GM21360 (cell line): ENCODE measurements at regions not wholly inside any gene's neighbourhood (a gene's known extent, or its start where the extent isn't known, plus 50 kb on each side); places are given as distances from the start of the nearest gene placed in this dataset.
"Not testable (repeated sequence)": the region's sequence is repeated elsewhere in the genome, so short reads cannot be mapped to it uniquely, and the experiment has no call there.

Experiments used
- ATAC-seq: cut with Tn5 transposase; IDR thresholded peaks from one replicate; pipeline ENCODE4 v1.9.1; 2021; ENCODE audit warnings: mild to moderate bottlenecking, moderate library complexity; ENCODE audit not compliant: unreplicated experiment

DNA sequence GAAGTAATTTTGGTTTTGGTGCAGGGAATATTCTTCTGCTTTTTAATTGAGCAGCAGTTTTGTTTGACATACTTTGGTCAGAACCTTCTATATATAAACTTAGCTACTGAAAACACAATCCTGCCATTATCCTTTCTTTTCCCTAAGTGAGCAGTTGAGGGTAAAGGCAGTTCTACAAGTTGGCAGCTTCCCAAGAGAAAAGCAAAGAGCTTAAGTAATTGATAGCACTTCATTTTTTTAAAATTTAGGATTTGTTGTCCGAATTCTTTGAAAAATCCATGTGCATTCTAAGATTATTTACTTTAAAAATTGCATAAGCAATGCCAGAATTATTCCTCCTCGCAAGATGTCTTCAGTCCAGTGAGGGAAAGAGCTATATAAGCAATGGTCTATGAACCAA, 1394.1 kb downstream of the FAM181B start:
- no peak for ATAC-seq

DNA sequence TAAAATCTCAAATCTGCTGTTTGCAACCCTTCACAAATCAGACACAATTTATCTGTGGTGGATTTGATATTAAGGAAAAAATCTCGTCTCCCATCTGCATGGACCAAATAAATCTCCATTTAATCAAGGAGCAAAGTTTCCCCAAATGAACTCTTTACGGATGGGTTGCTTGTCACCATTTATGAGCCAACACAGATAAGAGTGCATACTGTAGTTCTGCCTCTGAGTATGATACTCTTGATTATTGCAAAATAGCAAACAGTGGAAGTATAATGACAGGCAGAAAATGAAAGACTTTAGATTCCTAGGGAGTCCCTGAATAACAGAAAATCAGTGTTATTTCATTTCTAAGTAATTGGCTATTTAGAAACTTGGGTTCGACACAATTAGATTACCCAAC, 1395.9 kb downstream of the FAM181B start:
- no peak for ATAC-seq

DNA sequence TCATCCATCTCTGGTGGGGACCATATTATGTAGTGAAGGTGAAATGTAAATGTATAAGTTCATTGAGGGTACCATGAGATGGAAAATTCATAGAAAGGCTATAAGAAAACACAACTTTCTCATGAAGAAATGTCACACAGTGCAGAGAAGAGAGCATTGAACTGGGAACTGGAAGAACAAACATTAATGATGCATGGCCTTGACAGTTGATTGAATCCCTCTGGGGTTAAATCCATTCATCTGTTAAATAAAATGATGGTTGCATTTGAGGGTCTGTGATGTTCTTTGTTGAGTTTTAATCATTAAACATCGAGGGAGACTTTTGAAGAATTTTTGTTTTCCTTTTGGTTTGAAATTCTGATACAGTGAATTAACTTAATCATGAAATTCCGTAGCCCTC, 1401.4 kb downstream of the FAM181B start:
- no peak for ATAC-seq

DNA sequence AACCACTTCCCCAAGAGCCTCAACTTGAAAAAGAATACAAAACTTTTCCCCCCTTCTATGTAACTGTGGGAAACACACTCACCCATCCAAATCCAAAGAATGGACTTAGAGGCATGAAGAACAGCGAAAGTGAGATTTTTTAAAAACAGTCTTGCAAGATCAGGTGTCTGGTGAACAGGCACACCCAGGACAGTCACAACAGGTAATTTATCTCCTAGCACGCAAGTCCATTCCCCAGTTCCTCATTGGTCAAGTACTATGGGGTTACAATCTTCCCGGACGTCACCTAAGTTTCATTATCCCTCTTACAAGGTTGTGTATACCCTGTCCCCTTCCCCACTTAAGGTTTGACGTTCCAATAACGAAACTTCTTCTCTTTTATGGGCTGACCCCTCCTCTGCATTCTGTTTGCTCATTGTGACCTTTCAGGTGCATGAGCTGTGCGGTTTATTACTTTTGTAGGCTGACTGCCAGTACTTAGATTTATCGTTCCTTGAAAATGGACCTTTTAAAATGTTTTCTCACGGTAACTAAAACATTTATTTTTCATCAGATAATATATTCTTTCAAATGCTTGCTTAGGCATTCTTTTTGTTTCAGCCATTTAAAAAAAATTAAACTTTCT, 1401.9 kb downstream of the FAM181B start:
- ATAC-seq = no peak

DNA sequence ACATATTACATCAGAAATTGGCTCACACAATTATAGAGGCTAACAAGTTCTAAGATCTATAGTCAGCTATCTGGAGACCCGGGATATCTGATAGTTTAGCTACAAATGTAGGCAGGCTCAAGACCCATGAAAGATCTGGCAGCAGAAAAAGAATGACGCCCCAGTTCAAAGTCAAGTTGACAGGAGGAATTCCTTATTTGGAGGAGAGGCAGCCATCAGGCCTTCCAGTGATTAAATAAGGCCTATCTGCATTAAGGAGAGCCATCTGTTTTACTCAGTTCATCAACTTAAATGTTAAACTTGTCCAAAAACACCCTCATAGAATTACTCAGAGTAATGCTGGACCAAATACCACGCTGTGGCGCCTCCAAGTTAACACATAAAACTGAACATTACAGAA, 1402.6 kb downstream of the FAM181B start:
- no peak for ATAC-seq

DNA sequence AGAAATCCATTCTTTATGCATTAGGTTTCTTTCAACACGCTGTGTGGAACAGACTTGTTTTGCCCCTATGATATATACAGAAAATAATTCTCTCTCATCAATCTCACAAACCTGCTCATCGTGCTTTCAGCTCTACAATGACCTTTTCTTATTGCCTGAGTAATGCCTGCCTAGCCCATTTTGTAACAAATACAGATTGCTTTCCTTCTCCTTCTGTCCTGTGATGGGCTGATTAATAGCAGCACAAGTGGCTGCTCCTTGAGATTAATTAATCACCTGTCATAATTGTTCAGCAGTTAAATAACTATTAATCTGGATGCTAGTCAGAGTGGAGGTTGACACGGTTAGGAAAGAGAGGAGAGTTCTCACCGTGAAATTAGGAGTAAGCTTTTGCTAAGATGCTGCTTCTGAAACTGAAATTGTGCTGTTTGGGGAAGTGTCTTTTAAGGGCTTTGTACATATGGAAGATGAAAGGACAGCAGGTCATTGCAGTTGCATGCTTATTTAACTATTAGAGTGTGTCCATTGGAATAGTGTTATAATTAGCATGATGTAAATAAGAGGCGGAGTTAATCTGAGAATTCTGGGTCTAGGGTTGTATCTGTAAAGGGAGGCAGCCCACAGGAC, 1430.5 kb downstream of the FAM181B start:
- ATAC-seq = no peak

DNA sequence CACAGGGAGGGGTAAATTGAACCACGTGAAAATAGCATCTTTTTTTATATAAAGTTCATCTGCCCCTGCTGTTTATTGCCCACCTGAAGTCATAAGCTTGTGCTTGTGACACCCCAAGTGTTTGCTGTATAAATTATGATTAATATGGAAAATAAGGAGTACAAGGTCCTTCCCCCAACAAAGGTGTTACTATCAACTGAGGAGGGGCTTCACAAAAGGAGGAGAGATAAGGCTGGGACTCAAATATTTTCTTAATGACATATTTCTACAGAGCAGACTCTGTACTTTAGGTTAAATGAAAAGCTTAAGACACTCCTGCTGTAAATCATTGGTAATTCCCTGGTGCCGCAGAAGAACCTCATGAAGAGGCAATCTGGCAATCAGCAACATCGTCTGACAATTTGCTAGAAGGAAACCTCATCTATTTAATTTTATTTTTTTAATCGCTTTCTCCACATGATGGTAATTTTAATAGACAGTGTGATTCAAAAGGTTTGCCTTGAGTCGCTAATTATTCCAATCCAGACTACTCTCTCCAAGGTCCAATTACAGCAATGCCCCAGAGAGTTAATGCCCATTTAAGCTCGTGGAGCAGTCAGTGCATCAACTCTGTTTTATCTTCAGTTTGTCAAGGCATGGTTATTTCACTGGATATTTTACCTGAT, 1432.4 kb downstream of the FAM181B start:
- ATAC-seq = no peak

DNA sequence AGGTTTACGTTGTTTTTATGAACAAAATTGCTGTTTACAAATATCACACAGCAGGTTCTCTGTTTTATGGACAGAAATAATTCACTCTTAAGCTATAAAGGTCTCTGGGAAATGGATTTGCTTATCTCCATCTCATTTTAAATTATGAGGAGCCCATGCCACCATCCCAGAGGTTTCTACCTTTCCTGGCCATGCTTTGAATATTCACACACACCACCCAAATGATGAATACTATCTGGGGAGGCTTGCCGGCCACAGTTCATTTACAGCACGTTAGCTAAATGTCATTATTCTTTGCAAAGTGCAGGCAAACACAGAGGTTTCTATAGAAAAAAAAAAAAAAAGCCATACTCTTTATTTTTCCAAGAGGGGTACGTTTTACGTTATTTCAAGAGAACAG, 1446.7 kb downstream of the FAM181B start:
- ATAC-seq = no peak

DNA sequence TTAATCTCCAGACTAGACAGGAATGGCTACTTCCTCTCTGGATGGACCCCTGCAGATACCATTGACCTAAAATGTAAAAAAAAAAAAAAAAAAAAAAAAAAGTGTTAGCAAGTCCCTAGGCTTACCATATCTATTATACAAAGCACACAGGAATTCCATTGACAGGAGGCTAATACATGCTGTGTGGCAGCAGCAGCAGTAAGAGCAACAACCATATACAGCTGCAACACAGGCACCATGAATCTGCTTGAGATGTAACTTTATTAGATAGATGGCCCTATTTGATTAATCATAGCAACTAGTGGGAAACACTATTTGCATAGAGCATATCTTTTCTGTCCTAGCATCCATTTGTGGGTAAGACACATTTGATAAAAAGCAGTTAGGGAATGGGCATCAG, 1447.1 kb downstream of the FAM181B start:
- ATAC-seq = no peak

DNA sequence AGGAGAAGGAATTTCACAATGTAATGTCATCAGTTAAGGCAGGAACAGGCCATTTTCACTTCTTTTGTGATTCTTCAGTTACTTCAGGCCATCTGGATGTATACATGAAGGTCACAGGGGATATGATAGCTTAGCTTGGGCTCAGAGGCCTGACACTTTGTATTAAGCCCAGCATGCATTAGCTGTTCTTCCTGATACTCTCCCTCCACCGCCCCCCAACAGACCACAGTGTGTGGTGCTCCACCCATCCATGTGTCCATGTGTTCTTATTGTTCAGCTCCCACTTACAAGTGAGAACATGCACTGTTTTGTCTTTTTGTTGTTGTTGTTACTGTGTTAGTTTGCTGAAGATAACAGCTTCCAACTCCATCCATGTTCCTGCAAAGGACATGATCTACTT, 1453.4 kb downstream of the FAM181B start:
- ATAC-seq = not testable (repeated sequence)

DNA sequence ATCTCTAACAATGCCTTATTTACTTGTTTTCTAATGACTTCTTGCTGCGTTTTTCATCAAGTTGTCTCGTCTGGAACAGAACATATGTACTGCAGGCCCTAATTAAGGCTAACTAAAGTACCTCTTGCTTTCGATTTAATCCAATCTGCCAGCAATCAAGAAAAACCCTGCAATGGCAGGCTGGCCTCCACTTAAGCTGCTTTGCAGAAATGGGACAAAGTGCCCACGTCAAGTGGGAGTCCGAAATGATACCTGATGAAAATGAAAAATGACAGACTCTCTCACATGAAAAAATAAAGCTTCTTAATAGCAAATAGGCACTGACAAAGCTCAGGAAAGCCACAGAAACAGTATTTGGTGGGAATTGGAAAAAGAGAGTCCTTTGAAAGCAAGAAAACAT, 1454.7 kb downstream of the FAM181B start:
- ATAC-seq = no peak

DNA sequence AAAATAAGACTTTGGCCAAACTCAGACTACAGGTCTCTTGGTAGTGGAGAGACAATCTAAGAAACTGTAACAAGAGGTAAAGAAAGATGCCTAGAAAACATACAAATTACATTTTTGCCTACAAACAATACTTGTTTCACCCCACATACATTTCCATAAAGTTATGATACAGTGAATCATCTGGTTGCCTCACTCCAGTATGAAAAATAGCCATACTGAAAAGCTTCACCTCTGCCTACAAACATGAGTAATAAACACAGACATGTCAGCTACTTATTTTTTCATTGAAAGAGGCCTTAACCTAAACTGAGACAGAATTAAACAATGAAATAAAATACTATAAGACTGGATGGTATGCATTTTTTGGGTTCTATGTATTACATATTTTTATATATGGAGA, 1463.0 kb downstream of the FAM181B start:
- ATAC-seq = no peak

DNA sequence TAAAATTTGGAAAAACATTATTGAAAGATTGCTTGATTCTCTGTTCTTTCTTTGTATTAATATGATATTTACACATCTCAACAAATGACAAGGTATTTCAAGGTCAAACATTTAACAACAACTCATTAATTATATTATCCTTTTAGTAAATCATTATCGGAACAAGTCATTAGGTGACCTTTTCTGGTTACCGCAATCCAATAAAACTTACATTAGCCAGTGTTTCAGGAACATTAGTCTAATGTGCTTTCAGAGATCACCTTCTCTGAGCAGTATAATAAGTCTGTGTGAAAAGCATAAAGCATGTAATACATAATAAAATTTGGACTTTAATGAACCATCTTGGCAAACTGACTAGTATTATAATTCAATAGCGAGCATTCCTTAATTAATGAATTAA, 1466.4 kb downstream of the FAM181B start:
- ATAC-seq = no peak

DNA sequence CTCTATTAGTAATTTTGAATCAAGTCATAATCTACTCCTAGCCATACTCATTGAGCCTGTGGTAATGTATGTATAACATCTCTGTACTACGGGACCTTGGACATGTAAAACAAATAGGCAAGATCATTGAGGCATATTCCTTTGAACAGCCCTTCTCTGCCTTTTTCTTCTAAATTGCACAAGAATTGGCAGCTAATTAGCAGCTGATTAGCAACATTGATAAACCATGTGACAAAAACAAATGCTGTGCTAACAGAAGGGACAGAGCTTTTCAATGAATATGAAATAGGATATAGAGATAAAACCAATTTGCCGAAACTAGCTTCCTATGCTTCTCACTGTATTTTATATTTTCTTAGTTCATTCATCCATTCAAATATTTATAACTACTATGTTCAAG, 1474.2 kb downstream of the FAM181B start:
- ATAC-seq = no peak

DNA sequence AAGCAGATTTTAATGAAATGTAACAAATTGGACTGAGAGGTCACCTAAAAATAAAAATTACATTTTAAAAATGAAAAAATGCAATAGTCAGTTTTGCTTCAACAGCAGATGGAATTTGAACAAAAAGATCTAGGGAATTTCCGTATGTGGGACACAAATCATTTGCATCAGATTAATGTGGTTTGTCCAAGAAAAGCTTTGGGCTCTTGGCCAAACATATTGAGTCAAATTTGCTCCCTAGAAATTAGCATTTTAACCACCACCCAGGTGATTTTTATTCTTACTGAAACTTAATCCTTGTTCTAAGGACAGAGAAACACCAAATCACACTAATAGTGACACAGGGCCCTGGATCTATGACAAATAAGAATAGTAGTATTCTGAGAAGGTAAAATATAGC, 1477.8 kb downstream of the FAM181B start:
- ATAC-seq = no peak

DNA sequence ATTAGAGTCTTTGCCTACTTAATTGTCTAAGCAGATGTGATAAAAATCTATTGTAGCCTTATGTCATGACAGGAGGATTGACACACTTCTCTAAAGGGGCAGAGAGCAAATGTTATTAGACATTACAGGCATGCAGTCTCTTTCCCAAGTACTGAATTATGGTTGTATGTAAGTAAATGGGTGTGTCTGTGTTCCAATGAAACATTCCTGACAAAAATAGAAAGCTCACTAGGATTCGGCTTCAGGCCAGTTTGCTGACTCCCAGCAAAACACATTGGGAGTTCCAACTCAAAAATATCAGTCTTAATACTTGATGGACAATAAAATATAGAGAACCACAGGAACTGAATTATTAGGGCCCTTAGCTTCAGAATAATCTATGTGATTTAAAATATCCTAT, 1480.4 kb downstream of the FAM181B start:
- no peak for ATAC-seq

DNA sequence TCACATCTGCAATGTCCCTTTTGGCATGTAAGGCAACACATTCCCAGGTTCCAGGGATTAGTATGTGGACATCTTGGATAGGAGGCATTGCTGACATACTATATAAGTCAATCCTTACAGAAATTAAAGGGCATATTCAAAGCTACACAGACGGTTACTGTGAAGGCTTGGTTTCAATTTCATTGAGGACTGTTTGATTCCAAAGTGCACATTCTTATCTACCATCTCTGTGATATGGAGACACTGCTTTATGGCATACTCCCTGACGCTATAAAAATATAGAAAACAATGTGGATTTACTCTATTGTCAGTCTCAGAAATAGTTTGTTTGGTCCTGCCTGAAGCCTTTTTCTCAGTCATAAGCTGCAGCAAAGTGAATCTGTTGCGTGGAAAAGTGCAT, 1486.7 kb downstream of the FAM181B start:
- no peak for ATAC-seq

DNA sequence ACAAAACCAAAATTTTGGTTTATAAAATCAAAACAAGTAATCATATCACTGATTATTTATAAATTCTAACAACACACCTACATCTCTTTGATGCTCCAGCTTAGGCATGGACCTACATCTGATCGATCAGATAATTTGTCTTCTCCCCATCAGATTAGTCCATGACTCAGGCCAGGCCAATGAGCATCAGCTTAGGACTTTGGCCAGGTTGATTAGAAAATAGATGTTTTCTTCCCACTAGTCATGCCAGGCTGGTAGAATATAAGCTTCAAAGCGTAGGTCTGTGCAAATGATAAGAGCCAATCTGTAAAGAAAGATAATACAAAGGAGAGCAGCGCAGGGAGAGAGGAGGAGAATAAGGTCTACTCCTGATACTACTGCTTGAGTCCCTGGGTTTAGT, 1487.9 kb downstream of the FAM181B start:
- ATAC-seq = no peak

DNA sequence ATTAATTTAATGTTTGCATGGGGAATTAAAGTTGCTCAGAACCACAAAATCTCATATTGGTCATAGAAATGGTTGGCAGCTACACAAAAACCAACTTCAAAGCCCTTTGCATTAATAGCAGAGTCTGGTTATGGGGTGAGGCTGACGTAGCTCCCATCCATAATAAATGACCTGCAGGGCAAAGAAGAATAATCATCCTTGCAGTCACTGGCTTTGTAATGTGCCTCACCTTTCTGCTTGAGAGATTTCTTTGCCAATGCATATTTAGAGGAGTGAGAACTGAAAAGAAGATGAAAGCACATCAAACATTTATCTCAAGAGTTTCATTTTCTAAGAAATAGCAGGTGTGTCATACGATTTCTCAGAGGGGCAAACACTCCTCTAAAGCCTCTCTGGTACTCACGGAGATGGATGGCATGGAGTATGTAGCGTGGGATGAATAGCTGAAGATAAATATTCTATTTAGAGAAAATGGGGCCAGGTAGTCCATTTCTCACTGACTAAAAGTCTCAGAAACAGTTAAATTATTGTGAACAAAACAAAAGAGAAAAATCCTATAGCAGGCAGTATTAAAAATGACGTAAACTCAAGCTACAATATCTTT, 1491.9 kb downstream of the FAM181B start:
- no peak for ATAC-seq

DNA sequence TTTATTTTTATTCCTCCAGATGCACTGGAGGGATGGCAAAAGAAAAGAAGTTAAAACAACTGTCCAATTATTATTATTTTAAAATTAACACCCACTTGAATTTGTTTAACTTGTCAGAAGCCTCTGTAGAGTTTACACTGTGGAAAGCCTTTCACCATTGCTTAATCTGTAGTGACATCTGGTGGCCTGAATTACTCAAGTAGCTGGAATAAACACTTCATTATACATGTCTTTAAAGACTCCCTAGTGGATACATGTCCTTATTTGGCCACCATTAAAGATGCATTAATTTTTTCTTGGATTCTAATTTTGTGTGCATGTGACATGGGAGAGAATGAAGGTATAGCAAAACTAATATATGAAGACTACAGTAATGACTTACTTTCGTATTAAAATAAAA, 1496.5 kb downstream of the FAM181B start:
- ATAC-seq = peak; percentile 70

DNA sequence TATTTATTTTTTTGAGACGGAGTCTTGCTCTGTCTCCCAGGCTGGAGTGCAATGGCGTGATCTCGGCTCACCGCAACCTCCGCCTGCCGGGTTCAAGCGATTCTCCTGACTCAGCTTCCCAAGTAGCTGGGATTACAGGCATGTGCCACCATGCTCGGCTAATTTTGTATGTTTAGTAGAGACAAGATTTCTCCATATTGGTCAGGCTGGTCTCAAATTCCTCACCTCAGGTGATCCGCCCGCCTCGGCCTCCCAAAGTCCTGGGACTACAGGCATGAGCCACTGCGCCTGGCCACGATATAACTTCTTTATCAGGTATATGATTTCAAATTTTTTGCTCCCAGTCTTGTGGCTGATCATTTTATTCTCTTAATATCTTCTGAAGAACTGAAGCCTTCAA, 1506.3 kb downstream of the FAM181B start:
- ATAC-seq = not testable (repeated sequence)

DNA sequence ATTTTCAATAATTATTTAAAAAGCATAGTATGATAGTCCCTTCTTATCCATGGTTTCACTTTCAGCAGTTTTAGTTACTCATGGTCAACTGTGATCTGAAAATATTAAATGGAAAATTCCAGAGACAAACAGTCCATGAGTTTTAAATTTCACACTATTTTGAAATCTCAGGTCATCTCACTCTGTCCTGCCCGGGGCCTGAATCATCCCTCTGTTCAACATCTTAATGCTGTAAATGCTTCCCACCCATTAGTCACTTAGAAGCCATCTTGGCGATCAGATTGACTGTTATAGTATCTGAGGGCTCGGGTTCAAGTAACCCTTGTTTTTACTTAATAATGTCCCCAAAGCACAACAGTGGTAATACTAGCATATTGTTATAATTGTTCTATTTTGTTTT, 1509.3 kb downstream of the FAM181B start:
- ATAC-seq = no peak
